WI38 (cell line): ENCODE measurements at regions not wholly inside any gene's neighbourhood (a gene's known extent, or its start where the extent isn't known, plus 50 kb on each side); places are given as distances from the start of the nearest gene placed in this dataset.
"Not testable (repeated sequence)": the region's sequence is repeated elsewhere in the genome, so short reads cannot be mapped to it uniquely, and the experiment has no call there.

Experiments
- H3K4me3 ChIP-seq: 2 replicates; pipeline ENCODE4 v1.5.1; 2011; ENCODE audit warnings: low read depth, mild to moderate bottlenecking, control low read depth, low read length
- TF ChIP-seq, protein P1 (sequence below): IDR thresholded peaks from 2 replicates; pipeline ENCODE4 v1.5.1; 2012; ENCODE audit warnings: low read depth, mild to moderate bottlenecking, control low read depth, low read length

GRCh38 chr4:164115236-164115635 is 620.7 kb downstream of the TMA16 start:
- H3K4me3 ChIP-seq = no peak overlapping the region
- TF ChIP-seq, protein P1, sequence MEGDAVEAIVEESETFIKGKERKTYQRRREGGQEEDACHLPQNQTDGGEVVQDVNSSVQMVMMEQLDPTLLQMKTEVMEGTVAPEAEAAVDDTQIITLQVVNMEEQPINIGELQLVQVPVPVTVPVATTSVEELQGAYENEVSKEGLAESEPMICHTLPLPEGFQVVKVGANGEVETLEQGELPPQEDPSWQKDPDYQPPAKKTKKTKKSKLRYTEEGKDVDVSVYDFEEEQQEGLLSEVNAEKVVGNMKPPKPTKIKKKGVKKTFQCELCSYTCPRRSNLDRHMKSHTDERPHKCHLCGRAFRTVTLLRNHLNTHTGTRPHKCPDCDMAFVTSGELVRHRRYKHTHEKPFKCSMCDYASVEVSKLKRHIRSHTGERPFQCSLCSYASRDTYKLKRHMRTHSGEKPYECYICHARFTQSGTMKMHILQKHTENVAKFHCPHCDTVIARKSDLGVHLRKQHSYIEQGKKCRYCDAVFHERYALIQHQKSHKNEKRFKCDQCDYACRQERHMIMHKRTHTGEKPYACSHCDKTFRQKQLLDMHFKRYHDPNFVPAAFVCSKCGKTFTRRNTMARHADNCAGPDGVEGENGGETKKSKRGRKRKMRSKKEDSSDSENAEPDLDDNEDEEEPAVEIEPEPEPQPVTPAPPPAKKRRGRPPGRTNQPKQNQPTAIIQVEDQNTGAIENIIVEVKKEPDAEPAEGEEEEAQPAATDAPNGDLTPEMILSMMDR = no peak

DNA sequence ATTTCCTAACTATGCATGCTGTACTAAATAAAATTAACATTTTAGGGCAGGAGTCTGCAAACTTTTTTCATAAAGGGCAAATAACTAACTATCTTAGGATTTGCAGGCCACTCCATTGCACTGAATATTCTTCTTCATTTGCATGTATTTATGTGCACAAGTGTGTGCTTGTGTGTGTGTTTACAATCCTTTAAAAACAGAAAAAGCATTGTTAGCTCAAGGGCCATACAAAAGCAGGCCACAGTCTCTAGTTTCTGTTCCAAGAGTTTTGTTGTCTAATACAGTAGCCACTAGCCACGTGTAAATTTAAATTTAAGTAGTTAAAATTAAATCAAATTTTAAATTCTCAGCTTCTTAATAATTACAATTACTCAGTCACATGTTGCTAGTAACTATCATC is 621.8 kb downstream of the TMA16 start:
- no peak overlapping the region for H3K4me3 ChIP-seq
- TF ChIP-seq, protein P1 = no peak

DNA sequence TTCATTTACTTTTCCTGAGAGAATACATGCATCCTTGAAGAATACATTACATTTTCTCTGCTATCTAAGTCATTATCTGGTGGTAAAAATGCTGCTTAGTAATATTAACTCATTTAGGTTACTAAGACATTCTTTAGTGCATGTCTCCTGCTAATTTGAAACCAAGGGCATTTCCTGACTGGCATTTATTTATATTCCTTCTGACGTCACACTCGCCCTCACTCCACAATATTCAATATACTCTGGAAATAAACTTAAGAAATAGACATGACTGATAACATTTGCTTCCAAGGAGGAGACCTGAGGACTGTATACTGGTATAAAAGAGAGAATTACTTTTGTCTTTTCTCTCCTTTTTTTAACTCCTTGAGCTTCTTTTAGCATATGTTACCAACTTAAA is 619.5 kb upstream of the SMIM31 start:
- no peak overlapping the region for H3K4me3 ChIP-seq
- TF ChIP-seq, protein P1 = no peak

DNA sequence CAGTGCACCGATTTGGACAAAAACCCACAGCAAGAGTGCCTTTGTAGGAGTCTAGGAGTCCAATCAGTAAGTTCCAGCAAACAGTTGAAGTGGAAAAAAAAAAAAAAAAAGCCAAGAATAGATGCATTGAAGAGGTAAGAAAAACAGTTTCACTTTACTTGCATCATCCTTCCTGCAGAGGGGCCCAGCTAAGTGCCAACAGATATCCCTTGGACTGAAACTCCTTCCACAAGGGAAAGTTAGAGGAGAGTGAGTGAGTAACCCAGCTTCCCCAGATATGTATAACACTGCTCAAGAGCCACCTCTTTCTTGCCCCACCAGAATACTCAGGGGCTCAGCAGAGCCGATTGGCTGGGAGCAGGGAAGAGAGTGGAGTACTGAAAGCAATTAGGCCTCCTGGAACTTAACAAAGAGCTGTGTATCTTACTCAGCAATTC is 617.7 kb upstream of the SMIM31 start:
- TF ChIP-seq, protein P1 = no peak
- H3K4me3 ChIP-seq = no peak overlapping the region

GRCh38 chr4:164138521-164138920 is 615.4 kb upstream of the SMIM31 start:
- no peak overlapping the region for H3K4me3 ChIP-seq
- TF ChIP-seq, protein P1 = no peak

DNA sequence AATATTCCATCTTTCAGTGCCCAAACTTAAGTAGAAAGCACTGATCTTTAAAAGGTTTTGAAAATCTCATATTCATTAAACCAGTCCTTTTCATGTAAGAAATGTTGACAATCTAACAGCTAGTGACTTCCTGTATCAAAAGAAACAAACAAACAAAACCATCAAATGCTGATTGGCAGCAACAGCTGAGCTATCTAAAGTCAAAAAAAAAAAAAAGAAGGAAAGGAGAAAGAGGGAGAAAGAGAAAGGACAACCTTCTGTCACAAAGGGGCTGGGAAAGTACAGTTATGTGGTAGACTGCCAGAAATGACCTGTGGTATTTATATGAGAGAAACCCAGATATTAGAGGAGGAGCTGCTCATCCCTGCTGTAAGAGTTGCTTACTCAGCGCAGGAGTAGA is 614.6 kb upstream of the SMIM31 start:
- no peak overlapping the region for H3K4me3 ChIP-seq
- TF ChIP-seq, protein P1 = no peak

DNA sequence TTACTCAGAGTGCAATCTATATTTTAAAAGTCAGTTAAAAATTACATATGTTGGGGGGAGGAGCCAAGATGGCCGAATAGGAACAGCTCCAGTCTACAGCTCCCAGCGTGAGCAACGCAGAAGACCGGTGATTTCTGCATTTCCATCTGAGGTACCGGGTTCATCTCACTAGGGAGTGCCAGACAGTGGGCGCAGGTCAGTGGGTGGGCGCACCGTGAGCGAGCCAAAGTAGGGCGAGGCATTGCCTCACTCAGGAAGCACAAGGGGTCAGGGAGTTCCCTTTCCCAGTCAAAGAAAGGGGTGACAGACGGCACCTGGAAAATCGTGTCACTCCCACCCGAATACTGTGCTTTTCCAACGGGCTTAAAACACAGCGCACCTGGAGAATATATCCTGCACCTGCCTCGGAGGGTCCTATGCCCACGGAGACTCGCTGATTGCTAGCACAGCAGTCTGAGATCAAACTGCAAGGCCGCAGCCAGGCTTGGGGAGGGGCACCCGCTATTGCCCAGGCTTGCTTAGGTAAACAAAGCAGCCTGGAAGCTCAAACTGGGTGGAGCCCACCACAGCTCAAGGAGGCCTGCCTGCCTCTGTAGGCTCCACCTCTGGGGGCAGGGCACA is 612.1 kb upstream of the SMIM31 start:
- H3K4me3 ChIP-seq = not testable (repeated sequence)

- TF ChIP-seq, protein P1 = no peak
- no peak overlapping the region for H3K4me3 ChIP-seq
These were observed 599.5 kb upstream of the SMIM31 start for GRCh38 chr4:164154416-164154815.
